LoVo (cell line): ENCODE measurements at regions not wholly inside any gene's neighbourhood (a gene's known extent, or its start where the extent isn't known, plus 50 kb on each side); places are given as distances from the start of the nearest gene placed in this dataset.
"Not testable (repeated sequence)": the region's sequence is repeated elsewhere in the genome, so short reads cannot be mapped to it uniquely, and the experiment has no call there.

Experiments
- DNase-seq: peaks from one replicate; pipeline ENCODE4 v3.0.0-alpha.2; 2016; ENCODE audit warnings: low spot score

DNA sequence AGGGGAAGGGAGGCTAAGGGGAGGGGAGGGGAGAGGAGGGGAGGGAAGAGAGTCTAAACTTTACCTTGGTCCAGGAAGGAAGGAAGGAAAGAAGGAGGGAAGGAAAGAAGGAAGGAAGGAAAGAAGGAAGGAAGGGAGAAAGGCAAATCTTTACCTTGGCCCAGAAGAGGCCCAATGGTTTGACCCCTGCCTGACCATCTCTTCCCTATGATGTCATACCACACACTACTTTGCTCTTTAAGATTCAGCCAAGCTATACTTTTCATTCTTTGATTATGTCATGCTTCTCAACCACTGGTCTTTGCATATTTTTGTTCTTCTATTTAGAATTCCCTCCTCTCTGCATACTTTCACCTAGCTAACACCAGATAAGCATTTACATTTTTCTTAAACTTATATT is 1077.5 kb downstream of the PCDH9 start:
- no peak for DNase-seq

GRCh38 chr13:66144357-66144756 is 1085.8 kb downstream of the PCDH9 start:
- not testable (repeated sequence) for DNase-seq

DNA sequence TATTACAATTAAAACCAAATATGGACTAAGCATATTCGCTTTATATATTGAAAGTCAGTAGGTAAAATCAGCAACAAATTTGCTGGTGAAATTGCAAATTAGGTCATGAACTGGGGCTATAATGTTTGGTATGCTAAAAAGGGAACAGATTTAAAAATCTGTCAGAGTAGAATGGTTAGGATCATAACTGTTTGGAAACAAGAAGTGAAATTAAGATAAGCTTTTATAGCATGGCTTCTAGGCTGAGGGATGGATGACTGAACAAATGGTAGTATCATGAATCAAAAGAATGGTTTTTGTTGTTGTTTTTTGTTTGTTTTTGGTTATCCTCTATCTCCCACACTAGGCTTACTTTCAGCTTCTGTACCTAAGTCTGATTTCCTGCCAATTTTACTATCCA is 1090.4 kb downstream of the PCDH9 start:
- no peak for DNase-seq

DNA sequence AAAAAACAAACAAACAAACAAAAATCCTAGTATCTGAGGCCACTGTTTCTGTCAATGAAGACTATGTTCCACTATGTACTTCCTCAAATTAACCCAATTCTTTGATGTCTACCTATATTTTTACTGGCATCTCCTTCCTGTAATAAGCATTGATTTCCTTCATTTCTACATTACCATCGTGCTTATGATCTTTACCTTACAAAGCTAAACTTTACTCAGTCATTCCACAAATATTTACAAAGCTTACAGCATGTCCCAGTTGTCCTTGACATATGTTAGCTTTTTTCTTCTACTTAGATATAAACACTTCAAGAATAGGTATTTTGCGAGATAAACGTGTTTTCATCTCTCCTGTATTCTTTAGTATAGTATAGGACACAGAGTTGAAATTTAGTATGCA is 1090.9 kb downstream of the PCDH9 start:
- DNase-seq = no peak

DNA sequence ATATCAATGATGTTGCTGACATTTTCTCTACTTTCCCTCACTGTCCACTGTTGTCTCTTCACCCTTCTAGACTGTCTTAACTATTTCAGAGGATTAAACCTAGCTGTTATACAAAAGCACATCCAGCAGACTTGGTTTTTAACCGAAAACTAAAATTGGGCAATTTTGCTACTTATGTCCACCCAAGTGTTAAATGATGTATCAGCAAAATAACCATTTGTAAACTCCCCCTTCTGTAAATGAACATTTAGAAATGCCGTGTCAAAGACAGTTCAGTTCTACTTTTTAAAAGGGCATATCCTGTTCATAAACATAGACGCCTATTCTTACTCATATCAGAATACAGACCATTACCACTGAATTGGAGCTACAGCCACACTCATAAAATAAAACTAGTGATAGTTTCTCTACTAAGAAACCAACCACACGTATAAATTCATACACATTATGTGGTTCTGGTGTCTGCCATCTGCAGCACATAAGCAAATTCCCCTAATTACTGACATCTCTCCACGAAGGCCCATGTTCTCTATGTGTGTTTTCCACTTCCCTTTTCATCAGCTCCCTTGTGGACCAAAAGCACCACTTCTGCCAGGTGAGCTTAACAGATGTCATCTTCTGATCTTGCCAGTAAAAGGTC is 1091.8 kb downstream of the PCDH9 start:
- no peak for DNase-seq

- no peak for DNase-seq
Observed at GRCh38 chr13:66137384-66137783, 1092.8 kb downstream of the PCDH9 start.

DNA sequence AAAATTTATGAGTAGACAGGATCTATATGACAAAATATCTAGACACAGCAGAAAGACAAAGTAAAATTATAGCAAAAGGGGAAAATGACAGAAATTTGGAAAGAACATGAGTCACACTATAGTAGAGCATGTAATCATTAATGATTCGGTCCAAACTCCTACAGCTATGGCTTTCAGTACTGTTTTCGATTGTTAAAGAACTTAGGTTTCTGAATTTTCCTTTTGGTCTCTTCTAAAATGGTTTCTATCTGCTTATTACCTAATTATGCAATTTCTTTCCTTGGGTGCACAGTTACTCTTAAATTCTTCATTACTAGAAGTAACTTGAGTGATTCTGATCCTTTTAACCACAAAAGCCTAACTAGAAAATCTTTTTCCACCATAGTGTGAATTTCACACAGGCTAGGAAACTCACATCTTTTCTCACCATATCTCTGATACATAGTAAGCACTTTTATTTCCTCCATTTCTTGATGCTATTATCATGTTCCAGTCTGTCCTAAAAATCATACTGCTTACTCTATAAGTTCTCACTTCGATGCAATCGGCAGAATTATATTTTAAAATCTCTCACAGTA is 1101.4 kb downstream of the PCDH9 start:
- no peak for DNase-seq

DNA sequence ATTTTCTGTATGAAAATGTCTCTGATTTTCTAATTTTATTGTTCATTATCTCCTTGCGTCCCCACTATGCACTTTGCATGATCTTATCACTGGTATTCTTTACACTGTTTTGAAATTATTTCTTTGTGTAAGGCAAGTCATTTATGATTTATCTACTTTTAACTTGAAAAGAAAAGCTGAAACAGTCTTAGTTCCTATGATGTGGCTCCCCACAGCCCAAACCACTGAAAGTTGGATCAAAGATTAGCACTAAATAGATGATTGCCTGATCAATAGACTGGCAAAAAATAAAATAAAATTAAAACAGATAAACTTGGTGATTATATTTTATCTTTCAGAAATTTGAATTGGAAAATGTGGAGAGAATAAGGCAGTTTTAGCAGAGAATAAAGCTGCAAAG is 1101.9 kb downstream of the PCDH9 start:
- no peak for DNase-seq

- DNase-seq = no peak
Observed at GRCh38 chr13:66117563-66117962, 1112.6 kb downstream of the PCDH9 start.

DNA sequence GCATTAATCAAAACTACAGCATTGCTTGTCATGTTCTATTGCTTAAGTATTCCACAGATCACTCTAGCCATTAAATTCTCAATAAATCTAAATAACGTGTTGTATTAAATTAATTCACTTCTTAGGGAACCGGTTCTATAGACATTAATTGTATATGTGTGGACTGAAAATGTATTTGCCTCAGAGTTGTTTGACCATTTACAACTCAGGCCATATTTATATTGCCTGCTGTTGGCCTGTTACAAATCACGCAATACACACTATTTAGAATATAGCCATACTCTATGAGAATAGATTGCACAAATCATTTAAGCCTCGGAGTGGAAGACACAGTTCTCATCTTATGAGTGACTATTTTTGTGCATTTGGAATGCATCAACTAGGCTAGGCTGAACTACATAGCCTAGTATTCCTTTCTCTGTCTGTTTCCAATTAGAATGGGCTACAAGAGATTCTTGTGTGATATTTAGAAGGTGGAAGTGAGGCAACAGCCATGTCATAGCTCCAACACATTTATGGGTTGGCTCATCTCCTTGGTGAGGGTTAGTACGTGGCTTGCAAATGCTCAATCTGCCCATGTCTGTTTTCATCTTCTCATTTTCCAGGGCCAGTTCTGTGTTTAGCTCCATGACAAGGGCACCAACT is 1116.1 kb downstream of the PCDH9 start:
- DNase-seq = no peak

- no peak for DNase-seq
Observed at GRCh38 chr13:66111628-66112027, 1118.5 kb downstream of the PCDH9 start.

GRCh38 chr13:66106246-66106645 is 1123.9 kb downstream of the PCDH9 start:
- DNase-seq = no peak

GRCh38 chr13:66102864-66103263 is 1127.3 kb downstream of the PCDH9 start:
- no peak for DNase-seq

- no peak for DNase-seq
Observed at GRCh38 chr13:66099825-66100224, 1130.3 kb downstream of the PCDH9 start.

DNA sequence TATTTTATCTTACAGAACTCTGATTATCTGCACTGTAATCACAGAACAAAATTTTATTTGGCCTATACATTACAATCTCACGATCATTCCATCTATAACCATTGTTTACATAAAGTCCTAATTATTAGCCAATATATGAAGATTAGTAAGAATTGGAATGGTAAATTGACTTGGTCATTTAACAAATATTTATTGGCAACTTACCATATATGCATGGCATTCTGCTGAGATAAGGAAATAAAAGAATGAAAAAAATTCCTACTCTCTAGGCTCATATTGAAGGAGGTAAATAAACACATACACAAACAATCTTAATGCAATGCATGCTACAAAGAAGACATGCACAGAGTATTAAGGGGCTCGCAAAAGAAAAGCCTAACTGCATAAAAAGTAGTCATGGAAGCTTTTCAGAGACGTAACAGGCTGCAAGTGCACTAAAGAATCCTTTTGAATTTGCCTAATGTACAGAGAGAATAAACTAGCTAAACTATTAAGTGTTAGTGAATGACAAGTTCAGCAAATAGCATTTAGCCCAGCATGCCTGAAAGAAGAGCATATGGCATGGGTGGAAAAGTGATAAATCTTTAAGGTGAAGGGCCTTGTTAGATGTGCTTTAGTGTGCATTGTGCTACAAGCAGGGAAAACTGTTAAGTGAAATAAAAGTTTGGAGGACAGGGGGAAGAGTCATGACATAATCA is 1131.1 kb downstream of the PCDH9 start:
- DNase-seq = no peak

- no peak for DNase-seq
Observed at GRCh38 chr13:66089711-66090110, 1140.4 kb downstream of the PCDH9 start.

- no peak for DNase-seq
Observed at GRCh38 chr13:66087269-66087710, 1142.8 kb downstream of the PCDH9 start.

DNA sequence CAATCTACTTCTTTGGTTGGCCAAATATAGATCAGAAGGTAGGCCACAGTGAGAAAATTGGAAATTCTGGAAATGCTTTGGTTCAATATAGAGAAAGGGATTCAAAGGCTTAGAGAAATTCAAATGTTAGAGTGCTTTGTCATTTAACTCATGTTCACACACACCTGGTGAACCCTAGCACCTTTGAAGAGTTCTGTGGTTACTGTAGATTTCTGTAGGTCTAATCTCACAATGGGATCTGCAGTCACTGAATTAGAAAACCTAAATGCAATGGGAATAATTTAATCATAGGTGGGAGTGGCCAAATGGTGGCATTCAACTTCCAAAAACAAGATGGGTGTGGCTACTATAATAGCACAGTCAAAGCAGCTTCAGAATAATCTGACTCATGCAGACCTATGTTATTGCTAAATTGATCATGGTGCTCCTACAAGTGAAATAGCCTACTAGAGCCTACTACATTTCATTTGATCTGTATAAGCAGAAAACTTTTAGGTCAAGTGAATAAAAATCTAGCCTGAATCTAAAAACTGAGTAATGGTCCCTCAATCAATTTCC is 1152.9 kb downstream of the PCDH9 start:
- no peak for DNase-seq

DNA sequence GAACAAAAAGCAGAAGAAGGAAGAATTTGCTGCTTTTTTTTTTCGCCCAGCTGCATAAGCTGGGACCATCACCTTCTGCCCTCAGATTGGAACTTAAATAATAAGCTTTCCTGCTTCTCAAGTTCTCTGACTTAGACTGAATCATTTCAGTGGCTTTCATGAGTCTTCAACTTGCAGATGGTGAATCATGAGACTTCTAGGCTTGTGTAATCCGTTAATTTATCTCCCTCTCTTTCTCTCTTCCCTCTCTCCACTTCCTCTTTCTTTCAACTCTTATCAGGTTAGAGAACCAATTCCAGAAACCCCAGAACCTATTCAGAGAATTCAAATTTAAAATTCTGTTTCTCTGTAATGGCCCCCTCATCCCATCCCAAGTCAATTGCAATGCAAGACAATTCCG is 1153.7 kb downstream of the PCDH9 start:
- DNase-seq = no peak

DNA sequence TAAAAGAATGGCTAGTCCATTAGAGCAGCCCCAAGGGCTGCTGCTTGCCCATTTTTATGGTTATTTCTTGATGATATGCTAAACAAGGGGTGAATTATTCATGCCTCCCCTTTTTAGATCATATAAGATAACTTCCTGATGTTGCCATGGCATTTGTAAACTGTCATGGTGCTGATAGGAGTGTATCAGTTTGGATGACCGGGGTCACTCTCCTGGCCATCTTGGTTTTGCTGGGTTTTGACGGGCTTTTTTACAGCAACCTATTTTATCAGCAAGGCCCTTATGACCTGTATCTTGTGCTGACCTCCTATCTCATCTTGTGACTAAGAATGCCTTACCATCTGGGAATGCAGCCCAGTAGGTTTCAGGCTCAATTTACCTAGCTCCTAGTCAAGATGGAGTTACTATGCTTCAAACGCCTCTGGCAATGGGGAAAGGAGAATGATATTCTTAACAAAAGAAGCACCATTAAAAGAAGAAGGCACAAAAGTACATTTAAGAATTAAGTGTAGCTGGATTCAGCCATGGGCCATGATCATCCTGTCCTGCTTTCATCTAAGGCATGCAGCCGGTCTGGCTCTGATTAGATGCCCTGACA is 1156.0 kb downstream of the PCDH9 start:
- no peak for DNase-seq

GRCh38 chr13:66072097-66072496 is 1158.0 kb downstream of the PCDH9 start:
- DNase-seq = not testable (repeated sequence)

GRCh38 chr13:66071608-66072007 is 1158.5 kb downstream of the PCDH9 start:
- no peak for DNase-seq
